BE2C (cell line): ENCODE measurements at regions not wholly inside any gene's neighbourhood (a gene's known extent, or its start where the extent isn't known, plus 50 kb on each side); places are given as distances from the start of the nearest gene placed in this dataset.

Experiments
- DNase-seq: peaks from one replicate; pipeline ENCODE4 v3.0.0-alpha.2; 2020
- H3K27me3 ChIP-seq: fragments of 250-450 bp; sonication (Bioruptor Pico); 2 replicates; pipeline ENCODE4 v1.5.1; 2020; ENCODE audit warnings: mild to moderate bottlenecking
- H3K36me3 ChIP-seq: fragments of 250-450 bp; sonication (Bioruptor Pico); 2 replicates; pipeline ENCODE4 v1.5.1; 2020; ENCODE audit warnings: mild to moderate bottlenecking
- H3K4me1 ChIP-seq: fragments of 250-450 bp; sonication (Bioruptor Pico); 2 replicates; pipeline ENCODE4 v1.5.1; 2020
- H3K4me3 ChIP-seq: 2 replicates; pipeline ENCODE4 v1.5.1; 2011; ENCODE audit warnings: low read depth, low read length
- H3K9me3 ChIP-seq: fragments of 250-450 bp; sonication (Bioruptor Pico); 2 replicates; pipeline ENCODE4 v1.5.1; 2020
- CTCF ChIP-seq: IDR thresholded peaks from 2 replicates; pipeline ENCODE4 v1.5.1; 2012; ENCODE audit warnings: mild to moderate bottlenecking, low read depth, low read length

- TF ChIP-seq CTCF = no peak
- H3K9me3 ChIP-seq = no peaks in the 10 kb centered on the region
- no peak for DNase-seq
- no peak overlapping the region for H3K4me3 ChIP-seq
- no peaks in the 10 kb centered on the region for H3K27me3 ChIP-seq
- peaks cover 2% of the 10 kb centered on the region; the same call in 1 of the 2 replicates for H3K4me1 ChIP-seq
- H3K36me3 ChIP-seq = no peaks in the 10 kb centered on the region
Observed at GRCh38 chr10:33535866-33536265, 201.4 kb upstream of the NRP1 start.

GRCh38 chr10:33534416-33534815 lies 199.9 kb upstream of the NRP1 start:
- H3K27me3 ChIP-seq = no peaks in the 10 kb centered on the region
- DNase-seq = no peak
- H3K4me1 ChIP-seq = peaks cover 2% of the 10 kb centered on the region; the same call in 1 of the 2 replicates
- no peak for TF ChIP-seq CTCF
- no peaks in the 10 kb centered on the region for H3K9me3 ChIP-seq
- no peak overlapping the region for H3K4me3 ChIP-seq
- H3K36me3 ChIP-seq = no peaks in the 10 kb centered on the region

- Histone ChIP-seq H3K36me3 (no peaks in the 10 kb centered on the region), H3K9me3 (no peaks in the 10 kb centered on the region), H3K4me1 (peaks cover 2% of the 10 kb centered on the region; the same call in 1 of the 2 replicates), H3K4me3 (no peak overlapping the region), H3K27me3 (no peaks in the 10 kb centered on the region)
- no peak for TF ChIP-seq CTCF
- no peak for DNase-seq
Observed at GRCh38 chr10:33533612-33534011, 199.1 kb upstream of the NRP1 start.

GRCh38 chr10:33532901-33533300 lies 198.4 kb upstream of the NRP1 start:
- H3K9me3 ChIP-seq = no peaks in the 10 kb centered on the region
- H3K4me3 ChIP-seq = no peak overlapping the region
- H3K4me1 ChIP-seq = peaks cover 2% of the 10 kb centered on the region; the same call in 1 of the 2 replicates
- H3K27me3 ChIP-seq = no peaks in the 10 kb centered on the region
- no peaks in the 10 kb centered on the region for H3K36me3 ChIP-seq
- no peak for TF ChIP-seq CTCF
- no peak for DNase-seq

- H3K4me1 ChIP-seq = no peaks in the 10 kb centered on the region
- H3K9me3 ChIP-seq = no peaks in the 10 kb centered on the region
- no peak for DNase-seq
- TF ChIP-seq CTCF = no peak
- no peaks in the 10 kb centered on the region for H3K27me3 ChIP-seq
- no peaks in the 10 kb centered on the region for H3K36me3 ChIP-seq
- H3K4me3 ChIP-seq = no peak overlapping the region
Observed at GRCh38 chr10:33529234-33529633, 194.8 kb upstream of the NRP1 start.

GRCh38 chr10:33524966-33525365 lies 190.5 kb upstream of the NRP1 start:
- TF ChIP-seq CTCF = no peak
- Histone ChIP-seq H3K4me3 (no peak overlapping the region), H3K9me3 (no peaks in the 10 kb centered on the region), H3K36me3 (no peaks in the 10 kb centered on the region), H3K27me3 (no peaks in the 10 kb centered on the region), H3K4me1 (no peaks in the 10 kb centered on the region)
- no peak for DNase-seq
